Glutamatergic neuron (in vitro differentiated cells): ENCODE measurements at regions not wholly inside any gene's neighbourhood (a gene's known extent, or its start where the extent isn't known, plus 50 kb on each side); places are given as distances from the start of the nearest gene placed in this dataset.
"Not testable (repeated sequence)": the region's sequence is repeated elsewhere in the genome, so short reads cannot be mapped to it uniquely, and the experiment has no call there.

Experiments used
- DNase-seq: peaks from one replicate; pipeline ENCODE4 v3.0.0; 2022
- H3K27ac Mint-ChIP-seq: one replicate; pipeline ENCODE4 v1.8.0; 2020; ENCODE audit warnings: mild to moderate bottlenecking, mixed read lengths, inconsistent platforms; ENCODE audit not compliant: unreplicated experiment
- H3K27me3 Mint-ChIP-seq: one replicate; pipeline ENCODE4 v1.8.0; 2020; ENCODE audit warnings: mild to moderate bottlenecking, moderate library complexity, mixed read lengths, inconsistent platforms; ENCODE audit not compliant: unreplicated experiment
- H3K36me3 Mint-ChIP-seq: one replicate; pipeline ENCODE4 v1.8.0; 2020; ENCODE audit warnings: mild to moderate bottlenecking, mixed read lengths, inconsistent platforms; ENCODE audit not compliant: unreplicated experiment
- H3K4me1 Mint-ChIP-seq: one replicate; pipeline ENCODE4 v1.8.0; 2020; ENCODE audit warnings: mild to moderate bottlenecking, low read depth, mixed read lengths, inconsistent platforms; ENCODE audit not compliant: unreplicated experiment
- H3K4me3 Mint-ChIP-seq: one replicate; pipeline ENCODE4 v1.8.0; 2020; ENCODE audit warnings: mild to moderate bottlenecking, mixed read lengths, inconsistent platforms; ENCODE audit not compliant: unreplicated experiment
- H3K9me3 Mint-ChIP-seq: one replicate; pipeline ENCODE4 v1.8.0; 2020; ENCODE audit warnings: mild to moderate bottlenecking, moderate library complexity, mixed read lengths, inconsistent platforms; ENCODE audit not compliant: unreplicated experiment
- CTCF ChIP-seq: fragments of 200-600 bp; sonication (generic); IDR thresholded peaks from one replicate; pipeline ENCODE4 v1.5.0; 2021; ENCODE audit not compliant: partially characterized antibody, unreplicated experiment

GRCh38 chr2:138066139-138066806, 102.0 kb downstream of the HNMT start:
- no peak for DNase-seq
- H3K27me3 Mint-ChIP-seq: no peaks in the 10 kb centered on the region
- H3K4me1 Mint-ChIP-seq: no peaks in the 10 kb centered on the region
- H3K27ac Mint-ChIP-seq: no peak overlapping the region
- no peak for TF ChIP-seq CTCF
- no peaks in the 10 kb centered on the region for H3K9me3 Mint-ChIP-seq
- no peak overlapping the region for H3K4me3 Mint-ChIP-seq
- H3K36me3 Mint-ChIP-seq: no peaks in the 10 kb centered on the region

- no peak overlapping the region for H3K27ac Mint-ChIP-seq
- TF ChIP-seq CTCF: no peak
- no peaks in the 10 kb centered on the region for H3K36me3 Mint-ChIP-seq
- no peak for DNase-seq
- H3K9me3 Mint-ChIP-seq: no peaks in the 10 kb centered on the region
- H3K4me1 Mint-ChIP-seq: peaks cover under 1% of the 10 kb centered on the region
- no peaks in the 10 kb centered on the region for H3K27me3 Mint-ChIP-seq
- no peak overlapping the region for H3K4me3 Mint-ChIP-seq
These were observed 102.6 kb downstream of the HNMT start for GRCh38 chr2:138066841-138067240.

- H3K4me1 Mint-ChIP-seq, H3K4me3 Mint-ChIP-seq, H3K27me3 Mint-ChIP-seq, H3K27ac Mint-ChIP-seq, H3K9me3 Mint-ChIP-seq, H3K36me3 Mint-ChIP-seq, DNase-seq: not testable (repeated sequence)
These were observed 104.4 kb downstream of the HNMT start for GRCh38 chr2:138068669-138069068.

- H3K27me3 Mint-ChIP-seq, H3K36me3 Mint-ChIP-seq, H3K4me1 Mint-ChIP-seq, DNase-seq, H3K4me3 Mint-ChIP-seq, H3K27ac Mint-ChIP-seq, H3K9me3 Mint-ChIP-seq: not testable (repeated sequence)
These were observed 106.9 kb downstream of the HNMT start for GRCh38 chr2:138071042-138071719.

GRCh38 chr2:138071720-138072719, 107.7 kb downstream of the HNMT start:
- Mint-ChIP-seq H3K4me1 (peaks cover 11% of the 10 kb centered on the region), H3K4me3 (no peak overlapping the region), H3K9me3 (peaks cover 2% of the 10 kb centered on the region), H3K27me3 (no peaks in the 10 kb centered on the region), H3K36me3 (no peaks in the 10 kb centered on the region), H3K27ac (no peak overlapping the region)
- no peak for TF ChIP-seq CTCF
- DNase-seq: no peak
